ENCODE measurements at regions not wholly inside any gene's neighbourhood (a gene's known extent, or its start where the extent isn't known, plus 50 kb on each side); places are given as distances from the start of the nearest gene placed in this dataset.

GRCh38 chr3:88779482-88779881 lies 327.9 kb upstream of the EPHA3 start:
- TF ChIP-seq, protein P1, sequence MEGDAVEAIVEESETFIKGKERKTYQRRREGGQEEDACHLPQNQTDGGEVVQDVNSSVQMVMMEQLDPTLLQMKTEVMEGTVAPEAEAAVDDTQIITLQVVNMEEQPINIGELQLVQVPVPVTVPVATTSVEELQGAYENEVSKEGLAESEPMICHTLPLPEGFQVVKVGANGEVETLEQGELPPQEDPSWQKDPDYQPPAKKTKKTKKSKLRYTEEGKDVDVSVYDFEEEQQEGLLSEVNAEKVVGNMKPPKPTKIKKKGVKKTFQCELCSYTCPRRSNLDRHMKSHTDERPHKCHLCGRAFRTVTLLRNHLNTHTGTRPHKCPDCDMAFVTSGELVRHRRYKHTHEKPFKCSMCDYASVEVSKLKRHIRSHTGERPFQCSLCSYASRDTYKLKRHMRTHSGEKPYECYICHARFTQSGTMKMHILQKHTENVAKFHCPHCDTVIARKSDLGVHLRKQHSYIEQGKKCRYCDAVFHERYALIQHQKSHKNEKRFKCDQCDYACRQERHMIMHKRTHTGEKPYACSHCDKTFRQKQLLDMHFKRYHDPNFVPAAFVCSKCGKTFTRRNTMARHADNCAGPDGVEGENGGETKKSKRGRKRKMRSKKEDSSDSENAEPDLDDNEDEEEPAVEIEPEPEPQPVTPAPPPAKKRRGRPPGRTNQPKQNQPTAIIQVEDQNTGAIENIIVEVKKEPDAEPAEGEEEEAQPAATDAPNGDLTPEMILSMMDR (IDR thresholded peaks at IDR 0.05; ENCODE audit: low read length): no peak
- no peak for TF ChIP-seq EZH2 (optimal IDR thresholded peaks at IDR 0.05; ENCODE audit: low read depth, low read length)
- TF ChIP-seq EZH2phosphoT487 (IDR thresholded peaks at IDR 0.05; ENCODE audit: low read length): no peak

All from MM.1S (cell line).